BJ (cell line): ENCODE measurements at regions not wholly inside any gene's neighbourhood (a gene's known extent, or its start where the extent isn't known, plus 50 kb on each side); places are given as distances from the start of the nearest gene placed in this dataset.

Experiments
- CTCF ChIA-PET: fragments of 350-600 bp; formaldehyde crosslinking; extraction: SDS; loops from one replicate; lab custom pipeline; 2021; ENCODE audit warnings: antibody characterized with exemption, inconsistent platforms; lab: Yijun Ruan, JAX
- POLR2A ChIA-PET: fragments of 300-600 bp; sonication (Branson Sonifier 250); formaldehyde crosslinking; extraction: SDS; loops from one replicate; lab custom pipeline; 2021; ENCODE audit warnings: antibody characterized with exemption; lab: Charles Lee
- DNase-seq: peaks from one replicate; pipeline ENCODE4 v3.0.0-alpha.2; 2011; ENCODE audit warnings: low read depth
- H3K27me3 ChIP-seq: 2 replicates; pipeline ENCODE4 v1.6.0; 2011; ENCODE audit warnings: low read length; ENCODE audit not compliant: control insufficient read depth, insufficient read depth
- H3K36me3 ChIP-seq: 2 replicates; pipeline ENCODE4 v1.5.1; 2011; ENCODE audit warnings: low read length; ENCODE audit not compliant: control insufficient read depth, insufficient read depth
- H3K4me3 ChIP-seq: 2 replicates; pipeline ENCODE4 v1.5.1; 2011; ENCODE audit warnings: low read depth, mild to moderate bottlenecking, control low read depth, low read length
- CTCF ChIP-seq: IDR thresholded peaks from 2 replicates; pipeline ENCODE4 v1.5.1; 2011; ENCODE audit warnings: low read depth, mild to moderate bottlenecking, control low read depth, inconsistent platforms, low read length, moderate library complexity; ENCODE audit not compliant: insufficient read depth

DNA sequence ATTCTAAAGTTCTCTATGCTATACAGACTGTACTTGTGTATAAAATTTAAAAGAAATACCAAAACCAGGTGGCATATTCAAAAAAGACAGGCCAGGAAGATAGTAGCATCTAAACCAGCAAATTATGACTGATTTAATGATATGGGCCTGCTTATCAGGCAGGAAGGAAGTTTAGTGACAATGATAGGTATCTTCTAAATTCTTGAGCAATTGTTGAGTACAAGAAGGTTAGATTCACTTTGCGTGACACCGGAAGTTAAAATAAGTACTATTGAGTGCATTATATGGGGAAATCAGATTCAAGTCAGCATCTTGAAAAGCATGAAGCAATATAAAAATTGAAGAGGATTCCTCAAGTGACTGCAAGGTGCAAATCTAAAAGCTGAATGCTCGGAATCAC lies 186.8 kb upstream of the RGS18 start:
- no peak for DNase-seq
- no peak for TF ChIP-seq CTCF
- ChIA-PET CTCF (no interaction called here), POLR2A (no interaction called here)
- Histone ChIP-seq H3K4me3 (no peak overlapping the region), H3K36me3 (no peaks in the 10 kb centered on the region), H3K27me3 (no peaks in the 10 kb centered on the region)

DNA sequence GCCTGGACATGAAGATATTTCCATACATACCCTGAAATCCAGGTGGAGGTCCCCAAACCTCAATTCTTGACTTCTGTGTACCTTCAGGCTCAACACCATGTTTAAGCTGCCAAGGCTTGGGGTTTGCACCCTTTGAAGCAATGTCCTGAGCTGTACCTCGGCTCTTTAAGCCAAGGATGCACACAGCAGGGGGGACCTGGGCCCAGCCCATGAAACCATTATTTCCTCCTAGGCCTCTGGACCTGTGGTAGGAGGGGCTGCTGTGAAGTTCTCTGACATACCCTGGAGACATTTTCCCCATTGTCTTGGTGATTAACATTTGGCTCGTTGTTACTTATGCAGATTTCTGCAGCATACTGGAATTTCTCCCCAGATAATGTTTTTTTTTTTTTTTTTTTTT lies 184.3 kb upstream of the RGS18 start:
- DNase-seq: no peak
- no peaks in the 10 kb centered on the region for H3K36me3 ChIP-seq
- H3K4me3 ChIP-seq: no peak overlapping the region
- H3K27me3 ChIP-seq: no peaks in the 10 kb centered on the region
- ChIA-PET POLR2A (no interaction called here), CTCF (no interaction called here)
- TF ChIP-seq CTCF: no peak

- ChIA-PET CTCF (interaction anchor here (0.8 kb wide), 1 partner anchor 10 kb away, joined by 3 read pairs; no protein-coding TSS in a partner anchor), POLR2A (no interaction called here)
- DNase-seq: no peak
These were observed 180.3 kb upstream of the RGS18 start for GRCh38 chr1:191977874-191978506.

DNA sequence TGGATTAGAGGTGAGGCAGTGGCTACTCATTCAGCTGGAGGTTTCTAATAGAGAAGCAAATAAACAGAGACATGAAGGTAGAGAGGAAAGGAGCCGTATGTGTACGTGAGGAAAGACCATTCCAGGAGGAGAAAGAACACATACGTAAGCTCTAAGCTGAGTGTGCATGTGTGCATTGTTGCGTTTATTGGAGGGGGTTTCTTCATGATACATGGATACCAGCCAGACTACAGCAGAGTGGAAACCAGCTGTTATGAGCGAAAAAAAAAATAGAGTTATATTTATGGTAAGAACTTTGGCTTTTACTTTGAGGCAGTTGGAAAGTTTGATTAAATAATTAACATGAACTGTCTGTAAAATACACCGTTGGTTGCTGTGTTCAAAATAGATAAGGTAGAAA lies 173.4 kb upstream of the RGS18 start:
- no peak overlapping the region for H3K4me3 ChIP-seq
- ChIA-PET CTCF (no interaction called here), POLR2A (no interaction called here)
- no peaks in the 10 kb centered on the region for H3K27me3 ChIP-seq
- H3K36me3 ChIP-seq: no peaks in the 10 kb centered on the region
- TF ChIP-seq CTCF: no peak
- DNase-seq: no peak

More at GRCh38 chr1:191977874-191978506, 180.3 kb upstream of the RGS18 start:
- H3K27me3 ChIP-seq: no peaks in the 10 kb centered on the region
- TF ChIP-seq CTCF: no peak
- H3K4me3 ChIP-seq: no peak overlapping the region
- no peaks in the 10 kb centered on the region for H3K36me3 ChIP-seq

DNA sequence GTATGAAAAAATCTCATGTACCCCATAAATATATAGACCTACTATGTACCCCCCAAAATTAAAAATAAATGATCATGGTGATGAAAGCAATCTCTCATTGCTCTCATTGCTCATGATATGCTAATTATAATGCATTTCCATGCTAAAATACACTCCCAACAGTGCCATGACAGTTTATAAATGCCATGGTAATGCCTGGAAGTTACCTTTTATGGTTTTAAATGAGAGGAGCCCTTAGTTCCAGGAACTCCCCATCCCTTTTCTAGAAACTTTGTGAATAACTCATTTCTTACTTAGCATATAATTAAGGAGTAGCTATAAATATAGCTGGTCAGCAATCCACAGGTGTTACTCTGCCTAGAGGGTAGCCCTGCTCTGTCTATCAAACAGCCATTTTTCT lies 166.1 kb upstream of the RGS18 start:
- DNase-seq: no peak
- TF ChIP-seq CTCF: no peak
- POLR2A ChIA-PET: no interaction called here
- H3K27me3 ChIP-seq: no peaks in the 10 kb centered on the region
- CTCF ChIA-PET: interaction anchor here (2.7 kb wide), 1 partner anchor 320 kb away, joined by 22 read pairs; no protein-coding TSS in a partner anchor
- H3K36me3 ChIP-seq: no peaks in the 10 kb centered on the region
- no peak overlapping the region for H3K4me3 ChIP-seq
